Neural progenitor cell (in vitro differentiated cells): ENCODE measurements at regions not wholly inside any gene's neighbourhood (a gene's known extent, or its start where the extent isn't known, plus 50 kb on each side); places are given as distances from the start of the nearest gene placed in this dataset.

Experiments
- EZH2 ChIP-seq: fragments of 200-600 bp; sonication (generic); IDR thresholded peaks from 2 replicates; pipeline ENCODE4 v1.6.1; 2017; ENCODE audit warnings: antibody characterized with exemption, mild to moderate bottlenecking, moderate library complexity
- TF ChIP-seq, protein P1 (sequence below): fragments of 200-600 bp; sonication (generic); IDR thresholded peaks from 2 replicates; pipeline ENCODE4 v1.5.1; 2017; ENCODE audit warnings: antibody characterized with exemption, mild to moderate bottlenecking

DNA sequence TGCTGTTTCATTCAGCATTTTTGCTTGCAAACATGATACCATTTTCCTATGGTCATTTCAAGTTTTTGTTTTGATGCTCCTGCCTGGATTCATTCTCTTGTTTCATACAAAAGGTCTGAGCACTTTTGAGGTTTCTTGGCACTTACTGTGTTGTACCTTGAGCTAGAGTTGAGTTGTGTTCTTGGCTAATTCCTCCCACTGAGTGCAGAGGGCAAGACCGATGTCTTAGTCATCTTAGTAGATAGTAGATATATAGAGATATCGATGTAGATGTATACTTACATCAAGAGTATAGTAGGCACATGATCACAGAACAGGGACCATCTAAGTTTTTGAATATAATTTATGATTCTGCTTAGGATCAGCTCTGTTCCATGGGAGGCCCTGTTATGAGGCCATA is 366.6 kb downstream of the OSTF1 start:
- TF ChIP-seq, protein P1, sequence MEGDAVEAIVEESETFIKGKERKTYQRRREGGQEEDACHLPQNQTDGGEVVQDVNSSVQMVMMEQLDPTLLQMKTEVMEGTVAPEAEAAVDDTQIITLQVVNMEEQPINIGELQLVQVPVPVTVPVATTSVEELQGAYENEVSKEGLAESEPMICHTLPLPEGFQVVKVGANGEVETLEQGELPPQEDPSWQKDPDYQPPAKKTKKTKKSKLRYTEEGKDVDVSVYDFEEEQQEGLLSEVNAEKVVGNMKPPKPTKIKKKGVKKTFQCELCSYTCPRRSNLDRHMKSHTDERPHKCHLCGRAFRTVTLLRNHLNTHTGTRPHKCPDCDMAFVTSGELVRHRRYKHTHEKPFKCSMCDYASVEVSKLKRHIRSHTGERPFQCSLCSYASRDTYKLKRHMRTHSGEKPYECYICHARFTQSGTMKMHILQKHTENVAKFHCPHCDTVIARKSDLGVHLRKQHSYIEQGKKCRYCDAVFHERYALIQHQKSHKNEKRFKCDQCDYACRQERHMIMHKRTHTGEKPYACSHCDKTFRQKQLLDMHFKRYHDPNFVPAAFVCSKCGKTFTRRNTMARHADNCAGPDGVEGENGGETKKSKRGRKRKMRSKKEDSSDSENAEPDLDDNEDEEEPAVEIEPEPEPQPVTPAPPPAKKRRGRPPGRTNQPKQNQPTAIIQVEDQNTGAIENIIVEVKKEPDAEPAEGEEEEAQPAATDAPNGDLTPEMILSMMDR = no peak
- TF ChIP-seq EZH2 = no peak
